Immature natural killer cell (primary cell): ENCODE measurements at regions not wholly inside any gene's neighbourhood (a gene's known extent, or its start where the extent isn't known, plus 50 kb on each side); places are given as distances from the start of the nearest gene placed in this dataset.
"Not testable (repeated sequence)": the region's sequence is repeated elsewhere in the genome, so short reads cannot be mapped to it uniquely, and the experiment has no call there.

Experiments used
- DNase-seq, 3 donors: peaks; one replicate each; pipeline ENCODE4 v3.0.0; 2022; ENCODE audit warnings: mixed read lengths in 1 of 3
- H3K27ac Mint-ChIP-seq, 6 donors: one replicate each; pipeline ENCODE4 v1.8.0; 2020; ENCODE audit warnings: mixed read lengths in 6 of 6, mild to moderate bottlenecking in 5 of 6, inconsistent platforms in 4 of 6, moderate library complexity in 3 of 6
- H3K27me3 Mint-ChIP-seq, 3 donors: one replicate each; pipeline ENCODE4 v1.8.0; 2020 to 2021; ENCODE audit warnings: low read depth in 3 of 3, mild to moderate bottlenecking in 3 of 3, mixed read lengths in 3 of 3, moderate library complexity in 3 of 3, inconsistent platforms in 1 of 3
- H3K36me3 Mint-ChIP-seq, 3 donors: one replicate each; pipeline ENCODE4 v1.8.0; 2020; ENCODE audit warnings: mixed read lengths in 3 of 3, inconsistent platforms in 2 of 3, mild to moderate bottlenecking in 2 of 3
- H3K4me1 Mint-ChIP-seq, 2 donors: one replicate each; pipeline ENCODE4 v1.8.0; 2020; ENCODE audit warnings: inconsistent platforms in 2 of 2, mild to moderate bottlenecking in 2 of 2, mixed read lengths in 2 of 2, moderate library complexity in 1 of 2
- H3K4me3 Mint-ChIP-seq, 5 donors: one replicate each; pipeline ENCODE4 v1.8.0; 2020; ENCODE audit warnings: mild to moderate bottlenecking in 5 of 5, mixed read lengths in 5 of 5, inconsistent platforms in 3 of 5, moderate library complexity in 3 of 5
- H3K9me3 Mint-ChIP-seq, 6 donors: one replicate each; pipeline ENCODE4 v1.8.0; 2020; ENCODE audit warnings: mild to moderate bottlenecking in 6 of 6, mixed read lengths in 6 of 6, inconsistent platforms in 4 of 6, moderate library complexity in 3 of 6

DNA sequence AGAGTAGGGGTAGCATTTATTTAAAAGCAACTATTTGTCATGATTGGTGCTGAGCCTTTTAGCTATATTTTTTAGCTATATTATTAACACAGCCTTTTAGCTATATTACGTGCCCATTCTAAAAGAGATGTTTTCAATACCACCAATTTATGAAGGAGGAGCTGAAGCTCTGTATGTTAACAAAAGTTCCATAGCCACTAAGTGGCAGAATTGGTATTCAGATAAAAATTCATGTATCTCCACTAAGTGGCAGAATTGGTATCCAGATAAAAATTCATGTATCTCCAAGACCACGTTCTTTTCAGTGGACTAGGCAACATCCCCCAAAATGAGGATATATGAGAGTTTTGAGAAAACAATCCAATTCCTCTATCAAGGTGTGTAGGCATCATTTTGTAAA lies 268.6 kb downstream of the HGF start:
- H3K27me3 Mint-ChIP-seq = peaks cover 1 to 2% (median 2%) of the 10 kb centered on the region in 3 donors
- peaks cover 0 to 6% (median 0%) of the 10 kb centered on the region in 6 donors for H3K9me3 Mint-ChIP-seq
- no peak overlapping the region for H3K4me3 Mint-ChIP-seq
- no peak for DNase-seq
- no peaks in the 10 kb centered on the region for H3K4me1 Mint-ChIP-seq
- no peak overlapping the region for H3K27ac Mint-ChIP-seq
- H3K36me3 Mint-ChIP-seq = no peaks in the 10 kb centered on the region

DNA sequence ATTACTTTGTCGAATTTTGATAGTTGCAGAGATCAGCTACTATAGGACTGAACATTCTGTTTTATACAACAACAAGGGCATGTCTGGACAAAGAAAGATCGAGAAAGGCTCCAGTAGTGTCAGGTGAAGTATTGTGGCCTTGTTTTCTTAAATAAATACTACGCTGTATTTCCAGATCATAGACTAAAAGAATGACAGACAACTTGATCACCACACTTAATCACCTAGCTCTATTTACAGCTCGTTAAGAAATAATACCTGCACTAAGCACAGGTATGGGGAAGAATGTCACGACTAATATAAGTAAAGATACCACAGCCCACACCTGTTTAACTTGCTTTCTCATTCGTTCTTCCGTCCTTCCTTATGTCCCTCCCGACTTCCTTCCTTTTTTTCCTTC lies 269.2 kb downstream of the HGF start:
- H3K27ac Mint-ChIP-seq = no peak overlapping the region
- no peak for DNase-seq
- H3K27me3 Mint-ChIP-seq = peaks cover 1 to 2% (median 2%) of the 10 kb centered on the region in 3 donors
- no peak overlapping the region for H3K4me3 Mint-ChIP-seq
- H3K4me1 Mint-ChIP-seq = no peaks in the 10 kb centered on the region
- no peaks in the 10 kb centered on the region for H3K36me3 Mint-ChIP-seq
- peaks cover 0 to 6% (median 1%) of the 10 kb centered on the region in 6 donors for H3K9me3 Mint-ChIP-seq

GRCh38 chr7:81499262-81500116 lies 270.4 kb downstream of the HGF start:
- Mint-ChIP-seq H3K9me3 (peaks cover 0 to 6% (median 1%) of the 10 kb centered on the region in 6 donors), H3K27me3 (peaks cover 1 to 2% (median 2%) of the 10 kb centered on the region in 3 donors), H3K36me3 (no peaks in the 10 kb centered on the region), H3K27ac (no peak overlapping the region), H3K4me3 (no peak overlapping the region), H3K4me1 (no peaks in the 10 kb centered on the region)
- no peak for DNase-seq

DNA sequence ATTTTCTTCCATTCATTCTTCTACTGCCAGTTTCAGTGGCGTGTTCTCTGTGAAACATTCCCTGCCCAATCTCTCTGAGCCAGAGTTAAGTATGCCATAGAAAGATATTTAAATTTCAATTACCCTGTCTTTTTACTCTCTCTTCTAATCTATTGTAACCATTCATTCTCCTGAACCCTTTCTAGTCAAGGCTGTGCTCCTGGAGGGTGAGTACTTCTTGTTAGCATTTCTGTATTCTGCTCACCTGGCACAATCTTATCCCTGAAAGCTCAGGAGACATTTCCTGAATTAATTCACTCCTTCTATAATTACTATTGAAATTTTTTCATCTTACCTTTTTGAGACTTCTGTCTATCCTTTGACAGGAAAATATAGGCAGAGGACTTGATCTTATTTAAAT lies 271.7 kb downstream of the HGF start:
- Mint-ChIP-seq H3K4me3 (no peak overlapping the region), H3K36me3 (no peaks in the 10 kb centered on the region), H3K27me3 (peaks cover 1 to 2% (median 2%) of the 10 kb centered on the region in 3 donors)

GRCh38 chr7:81492910-81493309 lies 276.9 kb downstream of the HGF start:
- no peaks in the 10 kb centered on the region for H3K4me1 Mint-ChIP-seq
- H3K4me3 Mint-ChIP-seq = no peak overlapping the region
- DNase-seq = no peak
- H3K27me3 Mint-ChIP-seq = no peaks in the 10 kb centered on the region
- H3K27ac Mint-ChIP-seq = no peak overlapping the region
- peaks cover 0 to 4% (median under 1%) of the 10 kb centered on the region in 6 donors for H3K9me3 Mint-ChIP-seq
- no peaks in the 10 kb centered on the region for H3K36me3 Mint-ChIP-seq

More for the DNA sequence above, 271.7 kb downstream of the HGF start:
- DNase-seq = no peak
- no peaks in the 10 kb centered on the region for H3K4me1 Mint-ChIP-seq
- peaks cover 0 to 6% (median 1%) of the 10 kb centered on the region in 6 donors for H3K9me3 Mint-ChIP-seq
- no peak overlapping the region for H3K27ac Mint-ChIP-seq

DNA sequence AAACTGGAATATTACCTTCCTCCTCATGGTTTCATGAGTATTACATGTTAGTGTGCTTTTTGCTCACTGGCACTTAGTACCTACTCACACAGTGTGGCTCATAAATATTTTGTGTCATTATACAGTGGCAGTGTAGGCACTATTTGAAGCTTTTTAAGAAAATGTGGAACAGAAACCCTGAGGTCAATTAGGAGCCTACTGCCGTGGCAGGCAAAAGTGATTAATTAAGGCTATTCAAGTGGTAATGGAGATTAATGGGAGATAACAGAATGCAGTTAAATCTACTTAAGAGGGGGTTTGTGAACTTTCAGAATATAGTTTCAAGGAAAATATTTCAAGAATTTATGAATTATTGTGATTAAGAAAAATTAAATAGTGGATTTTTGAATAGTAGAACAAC lies 277.6 kb downstream of the HGF start:
- no peak overlapping the region for H3K4me3 Mint-ChIP-seq
- peaks cover 0 to 2% (median 0%) of the 10 kb centered on the region in 3 donors for H3K27me3 Mint-ChIP-seq
- peaks cover 0 to 4% (median 1%) of the 10 kb centered on the region in 6 donors for H3K9me3 Mint-ChIP-seq
- no peak overlapping the region for H3K27ac Mint-ChIP-seq
- no peaks in the 10 kb centered on the region for H3K4me1 Mint-ChIP-seq
- no peak for DNase-seq
- H3K36me3 Mint-ChIP-seq = no peaks in the 10 kb centered on the region

- Mint-ChIP-seq H3K4me1 (no peaks in the 10 kb centered on the region), H3K27me3 (peaks cover 0 to 2% (median 0%) of the 10 kb centered on the region in 3 donors), H3K4me3 (no peak overlapping the region), H3K27ac (no peak overlapping the region), H3K36me3 (no peaks in the 10 kb centered on the region), H3K9me3 (peaks cover 0 to 4% (median 1%) of the 10 kb centered on the region in 6 donors)
- no peak for DNase-seq
Measured at GRCh38 chr7:81491573-81491972, 278.3 kb downstream of the HGF start.

DNA sequence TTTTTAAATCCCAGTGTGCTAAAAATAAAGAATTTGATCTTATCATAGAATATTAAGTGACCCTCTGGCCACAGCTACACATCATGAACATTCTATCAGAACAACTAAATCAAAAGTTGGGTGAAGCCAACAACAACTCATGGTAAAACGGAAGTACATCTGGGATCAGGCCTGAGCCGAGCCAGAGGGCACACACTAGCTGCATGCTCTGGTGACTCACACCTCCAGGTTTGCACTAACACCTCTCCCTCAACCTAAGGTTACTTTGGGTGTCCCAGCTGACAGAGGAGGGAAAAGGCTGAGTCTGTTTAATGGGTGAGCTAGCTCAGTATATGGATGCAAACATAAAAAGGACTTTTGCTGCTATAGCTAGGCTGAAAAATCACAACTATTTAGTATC lies 281.6 kb downstream of the HGF start:
- no peaks in the 10 kb centered on the region for H3K36me3 Mint-ChIP-seq
- no peaks in the 10 kb centered on the region for H3K4me1 Mint-ChIP-seq
- H3K4me3 Mint-ChIP-seq = no peak overlapping the region
- H3K9me3 Mint-ChIP-seq = peaks cover 0 to 3% (median 0%) of the 10 kb centered on the region in 6 donors
- peaks cover 0 to 2% (median 0%) of the 10 kb centered on the region in 3 donors for H3K27me3 Mint-ChIP-seq
- no peak overlapping the region for H3K27ac Mint-ChIP-seq
- DNase-seq = no peak

GRCh38 chr7:81487516-81487915 lies 282.3 kb downstream of the HGF start:
- Mint-ChIP-seq H3K27ac (no peak overlapping the region), H3K36me3 (no peaks in the 10 kb centered on the region), H3K4me1 (no peaks in the 10 kb centered on the region), H3K9me3 (peaks cover 0 to 5% (median 0%) of the 10 kb centered on the region in 6 donors), H3K27me3 (peaks cover 0 to 2% (median 0%) of the 10 kb centered on the region in 3 donors), H3K4me3 (no peak overlapping the region)
- no peak for DNase-seq

GRCh38 chr7:81484261-81484660 lies 285.6 kb downstream of the HGF start:
- Mint-ChIP-seq H3K36me3 (no peaks in the 10 kb centered on the region), H3K27ac (no peak overlapping the region), H3K27me3 (peaks cover 0 to 2% (median 0%) of the 10 kb centered on the region in 3 donors), H3K4me3 (no peak overlapping the region), H3K4me1 (no peaks in the 10 kb centered on the region), H3K9me3 (peaks cover 0 to 5% (median 0%) of the 10 kb centered on the region in 6 donors)
- DNase-seq = no peak

GRCh38 chr7:81482600-81483186 lies 287.2 kb downstream of the HGF start:
- H3K9me3 Mint-ChIP-seq = peaks cover 0 to 5% (median 1%) of the 10 kb centered on the region in 6 donors
- no peaks in the 10 kb centered on the region for H3K4me1 Mint-ChIP-seq
- H3K27me3 Mint-ChIP-seq = peaks cover 0 to 2% (median 0%) of the 10 kb centered on the region in 3 donors
- H3K36me3 Mint-ChIP-seq = no peaks in the 10 kb centered on the region
- no peak overlapping the region for H3K27ac Mint-ChIP-seq
- no peak overlapping the region for H3K4me3 Mint-ChIP-seq
- DNase-seq = no peak

DNA sequence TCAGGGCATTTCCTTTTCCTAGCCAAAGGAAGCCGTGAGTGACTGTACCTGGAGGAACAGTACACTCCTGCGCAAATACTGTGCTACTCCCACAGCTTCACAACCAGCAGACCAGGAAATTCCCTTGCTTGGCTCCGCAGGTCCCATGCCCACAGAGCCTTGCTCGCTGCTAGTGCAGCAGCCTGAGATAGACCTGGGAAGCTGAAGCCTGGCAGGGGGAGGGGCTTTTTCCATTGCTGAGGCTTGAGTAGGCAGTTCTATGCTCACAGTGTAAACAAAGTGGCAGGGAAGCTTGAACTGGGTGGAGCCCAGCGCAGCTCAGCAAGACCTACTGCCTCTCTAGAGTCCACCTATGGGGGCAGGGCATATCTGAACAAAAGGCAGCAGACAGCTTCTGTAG lies 291.2 kb downstream of the HGF start:
- H3K27me3 Mint-ChIP-seq = peaks cover 0 to 4% (median 0%) of the 10 kb centered on the region in 3 donors
- peaks cover 0 to 13% (median under 1%) of the 10 kb centered on the region in 6 donors for H3K9me3 Mint-ChIP-seq
- no peaks in the 10 kb centered on the region for H3K4me1 Mint-ChIP-seq
- H3K36me3 Mint-ChIP-seq = no peaks in the 10 kb centered on the region
- DNase-seq = no peak
- no peak overlapping the region for H3K4me3 Mint-ChIP-seq
- no peak overlapping the region for H3K27ac Mint-ChIP-seq

- peaks cover 0 to 11% (median under 1%) of the 10 kb centered on the region in 6 donors for H3K9me3 Mint-ChIP-seq
- not testable (repeated sequence) for H3K27me3 Mint-ChIP-seq, H3K4me1 Mint-ChIP-seq, DNase-seq, H3K36me3 Mint-ChIP-seq, H3K27ac Mint-ChIP-seq, H3K4me3 Mint-ChIP-seq
Measured at GRCh38 chr7:81478201-81478600, 291.6 kb downstream of the HGF start.

GRCh38 chr7:81473236-81473635 lies 296.6 kb downstream of the HGF start:
- Mint-ChIP-seq H3K27ac (no peak overlapping the region), H3K36me3 (no peaks in the 10 kb centered on the region), H3K4me3 (no peak overlapping the region), H3K27me3 (peaks cover 0 to 9% (median 0%) of the 10 kb centered on the region in 3 donors), H3K4me1 (no peaks in the 10 kb centered on the region), H3K9me3 (peaks cover 0 to 13% (median 2%) of the 10 kb centered on the region in 6 donors)
- no peak for DNase-seq
